Tibial artery (tissue), 4 donors: ENCODE measurements at regions not wholly inside any gene's neighbourhood (a gene's known extent, or its start where the extent isn't known, plus 50 kb on each side); places are given as distances from the start of the nearest gene placed in this dataset.
"Not testable (repeated sequence)": the region's sequence is repeated elsewhere in the genome, so short reads cannot be mapped to it uniquely, and the experiment has no call there.

ENCODE experiments used
- DNase-seq, 2 donors: peaks; one replicate each; pipeline ENCODE4 v3.0.0-alpha.2; 2019
- H3K27ac ChIP-seq, 2 donors: fragments of 200-600 bp; sonication (generic) in 1 of 2; 1 replicate in 1 of 2; 2 replicates in 1 of 2; pipeline ENCODE4 v1.5.1; 2018 to 2019; ENCODE audit warnings: mild to moderate bottlenecking in 1 of 2
- H3K27me3 ChIP-seq, 2 donors: fragments of 200-600 bp; sonication (generic) in 1 of 2; one replicate each; pipeline versions ENCODE4 v1.5.1 to v1.6.0; 2016 to 2019
- H3K36me3 ChIP-seq, 3 donors: fragments of 200-600 bp; sonication (generic) in 2 of 3; one replicate each; pipeline ENCODE4 v1.5.1; 2016 to 2019; ENCODE audit warnings: mild to moderate bottlenecking in 2 of 3
- H3K4me1 ChIP-seq, 4 donors: fragments of 200-600 bp; sonication (generic) in 2 of 4; 1 replicate in 3 of 4; 2 replicates in 1 of 4; pipeline ENCODE4 v1.5.1; 2016 to 2019
- H3K4me3 ChIP-seq, 2 donors: fragments of 200-600 bp; sonication (generic) in 1 of 2; 1 replicate in 1 of 2; 2 replicates in 1 of 2; pipeline ENCODE4 v1.5.1; 2018 to 2019; ENCODE audit warnings: mild to moderate bottlenecking in 2 of 2
- H3K9me3 ChIP-seq, 3 donors: fragments of 200-600 bp; sonication (generic) in 1 of 3; one replicate each; pipeline ENCODE4 v1.5.1; 2016 to 2019
- CTCF ChIP-seq, 2 experiments: fragments of 200-600 bp in 1 of 2; fragments of 450-650 bp in 1 of 2; IDR thresholded peaks; one replicate each; pipeline ENCODE4 v1.5.1; 2017 to 2019; ENCODE audit warnings: antibody characterized with exemption in 2 of 2, mild to moderate bottlenecking in 1 of 2, moderate library complexity in 1 of 2
- intact Hi-C: fragments of 100-400 bp; cut with DNase I; formaldehyde crosslinking; loops from one replicate; pipeline ENCODE4 v1.15.0; 2023; ENCODE audit warnings: low total_unique reads

GRCh38 chr3:110878692-110879091, 192.9 kb upstream of the NECTIN3 start:
- intact Hi-C loops = no loop called here

GRCh38 chr3:110881069-110881468, 190.5 kb upstream of the NECTIN3 start:
- TF ChIP-seq CTCF (IDR thresholded peaks at IDR 0.05) = no peak
- no peaks in the 10 kb centered on the region for H3K9me3 ChIP-seq
- no peak for DNase-seq
- intact Hi-C loops = no loop called here
- H3K27me3 ChIP-seq = no peaks in the 10 kb centered on the region
- H3K27ac ChIP-seq = no peak overlapping the region
- no peaks in the 10 kb centered on the region for H3K36me3 ChIP-seq
- no peak overlapping the region for H3K4me3 ChIP-seq
- peaks cover 0 to 8% (median 1%) of the 10 kb centered on the region in 4 donors for H3K4me1 ChIP-seq

More at GRCh38 chr3:110878692-110879091, 192.9 kb upstream of the NECTIN3 start:
- no peak for TF ChIP-seq CTCF (IDR thresholded peaks at IDR 0.05)
- H3K9me3 ChIP-seq = no peaks in the 10 kb centered on the region
- peaks cover 0 to 8% (median 1%) of the 10 kb centered on the region in 4 donors for H3K4me1 ChIP-seq
- H3K36me3 ChIP-seq = no peaks in the 10 kb centered on the region
- no peak overlapping the region for H3K4me3 ChIP-seq
- H3K27me3 ChIP-seq = no peaks in the 10 kb centered on the region
- DNase-seq = no peak
- H3K27ac ChIP-seq = no peak overlapping the region

GRCh38 chr3:110886222-110886893, 185.3 kb upstream of the NECTIN3 start:
- no peak for DNase-seq
- intact Hi-C loops = no loop called here
- Histone ChIP-seq H3K4me1 (peaks cover 0 to 2% (median 0%) of the 10 kb centered on the region in 4 donors), H3K27me3 (no peaks in the 10 kb centered on the region), H3K27ac (no peak overlapping the region), H3K36me3 (no peaks in the 10 kb centered on the region), H3K9me3 (no peaks in the 10 kb centered on the region), H3K4me3 (no peak overlapping the region)
- TF ChIP-seq CTCF (IDR thresholded peaks at IDR 0.05) = no peak

- H3K27ac ChIP-seq = no peak overlapping the region
- intact Hi-C loops = no loop called here
Observed at GRCh38 chr3:110887176-110887575, 184.4 kb upstream of the NECTIN3 start.

GRCh38 chr3:110888625-110889375, 182.8 kb upstream of the NECTIN3 start:
- H3K4me1 ChIP-seq, H3K4me3 ChIP-seq, H3K27ac ChIP-seq, DNase-seq, H3K9me3 ChIP-seq, intact Hi-C loops, H3K27me3 ChIP-seq, H3K36me3 ChIP-seq: not testable (repeated sequence)

More at GRCh38 chr3:110887176-110887575, 184.4 kb upstream of the NECTIN3 start:
- Histone ChIP-seq H3K4me3 (no peak overlapping the region), H3K4me1 (no peaks in the 10 kb centered on the region), H3K36me3 (no peaks in the 10 kb centered on the region), H3K27me3 (no peaks in the 10 kb centered on the region), H3K9me3 (no peaks in the 10 kb centered on the region)
- DNase-seq = no peak
- no peak for TF ChIP-seq CTCF (IDR thresholded peaks at IDR 0.05)

GRCh38 chr3:110889376-110889699, 182.3 kb upstream of the NECTIN3 start:
- intact Hi-C loops, H3K4me1 ChIP-seq, H3K36me3 ChIP-seq, H3K27me3 ChIP-seq, DNase-seq, H3K9me3 ChIP-seq, H3K4me3 ChIP-seq, H3K27ac ChIP-seq: not testable (repeated sequence)
